PC-3 (cell line): ENCODE measurements at regions not wholly inside any gene's neighbourhood (a gene's known extent, or its start where the extent isn't known, plus 50 kb on each side); places are given as distances from the start of the nearest gene placed in this dataset.
A peak's percentile ranks its signal among the peaks of the same experiment; 100 is the strongest.

Experiments
- ATAC-seq: fragments of 200-7000 bp; cut with Tn5 transposase; 2 replicates; pipeline ENCODE4 v1.9.1; 2020; ENCODE audit warnings: mild to moderate bottlenecking, moderate library complexity
- BruUV-seq: library from RNA; stranded (reverse); fragments of 400-500 nt; replicated peaks from 2 replicates; lab custom pipeline; 2021; lab: Mats Ljungman, UMichigan
- CTCF ChIA-PET: fragments of 300-600 bp; sonication (Branson Sonifier 250); formaldehyde crosslinking; loops from one replicate; lab custom pipeline; 2022; ENCODE audit warnings: antibody characterized with exemption; lab: Charles Lee
- POLR2A ChIA-PET: fragments of 300-600 bp; sonication (Branson Sonifier 250); formaldehyde crosslinking; loops from one replicate; lab custom pipeline; 2022; ENCODE audit warnings: antibody characterized with exemption; ENCODE audit not compliant: unreplicated experiment; lab: Charles Lee
- DNase-seq: peaks from one replicate; pipeline ENCODE4 v3.0.0-alpha.2; 2015
- H2AFZ ChIP-seq: fragments of 300-600 bp; sonication (generic); 2 replicates; pipeline ENCODE4 v1.6.0; 2016; ENCODE audit warnings: antibody characterized with exemption, low read length
- H3F3A ChIP-seq: fragments of 300-600 bp; sonication (generic); one replicate; pipeline ENCODE4 v1.6.0; 2017; ENCODE audit warnings: antibody characterized with exemption, low read length, control low read depth, mild to moderate bottlenecking; ENCODE audit not compliant: unreplicated experiment
- H3K27ac ChIP-seq: fragments of 300-600 bp; sonication (generic); 2 replicates; pipeline ENCODE4 v1.5.1; 2016; ENCODE audit warnings: mild to moderate bottlenecking, low read length
- H3K27me3 ChIP-seq: fragments of 300-600 bp; sonication (generic); 2 replicates; pipeline ENCODE4 v1.6.1; 2016; ENCODE audit warnings: low read length, mixed read lengths
- H3K36me3 ChIP-seq: fragments of 300-600 bp; sonication (generic); 2 replicates; pipeline ENCODE4 v1.6.1; 2016; ENCODE audit warnings: low read depth, mixed run types, low read length, mixed read lengths
- H3K4me1 ChIP-seq: fragments of 300-600 bp; sonication (generic); 2 replicates; pipeline ENCODE4 v1.5.1; 2016; ENCODE audit warnings: low read length; ENCODE audit not compliant: insufficient read depth
- H3K4me2 ChIP-seq: fragments of 300-600 bp; sonication (generic); 2 replicates; pipeline ENCODE4 v1.6.0; 2016; ENCODE audit warnings: low read length
- H3K4me3 ChIP-seq: fragments of 300-600 bp; sonication (generic); 2 replicates; pipeline ENCODE4 v1.5.1; 2016; ENCODE audit warnings: mild to moderate bottlenecking, low read length, mixed read lengths
- H3K79me2 ChIP-seq: fragments of 300-600 bp; sonication (generic); 2 replicates; pipeline ENCODE4 v1.6.1; 2017; ENCODE audit warnings: low read length, mixed read lengths
- H3K9ac ChIP-seq: fragments of 300-600 bp; sonication (generic); 2 replicates; pipeline ENCODE4 v1.6.0; 2016; ENCODE audit warnings: mild to moderate bottlenecking, low read length
- H3K9me2 ChIP-seq: fragments of 300-600 bp; sonication (generic); replicated peaks from 2 replicates; pipeline ENCODE4 v1.6.1; 2016; ENCODE audit warnings: mixed run types, low read length, mixed read lengths
- H3K9me3 ChIP-seq: fragments of 300-600 bp; sonication (generic); 2 replicates; pipeline ENCODE4 v1.6.1; 2016; ENCODE audit warnings: low read length, mixed read lengths
- H4K20me1 ChIP-seq: fragments of 300-600 bp; sonication (generic); 2 replicates; pipeline ENCODE4 v1.6.1; 2016; ENCODE audit warnings: low read length, mixed read lengths
- CTCF ChIP-seq: fragments of 300-600 bp; sonication (generic); conservative IDR thresholded peaks from 2 replicates; pipeline ENCODE4 v1.5.1; 2017; ENCODE audit warnings: antibody characterized with exemption, low read depth, mild to moderate bottlenecking, low read length
- EZH2 ChIP-seq: fragments of 300-600 bp; sonication (generic); IDR thresholded peaks from one replicate; pipeline ENCODE4 v1.6.1; 2017; ENCODE audit warnings: antibody characterized with exemption, mild to moderate bottlenecking, low read length; ENCODE audit not compliant: unreplicated experiment
- EZH2phosphoT487 ChIP-seq: fragments of 300-600 bp; sonication (generic); IDR thresholded peaks from 2 replicates; pipeline ENCODE4 v1.6.1; 2018; ENCODE audit warnings: mild to moderate bottlenecking, antibody characterized with exemption, low read length, borderline replicate concordance
- intact Hi-C: fragments of 100-400 bp; cut with micrococcal nuclease; formaldehyde crosslinking; loops from 2 replicates; pipeline ENCODE4 v1.9.0; 2023

- Histone ChIP-seq H2AFZ (no peak overlapping the region), H3K27ac (no peak overlapping the region), H3K4me3 (no peak overlapping the region), H3F3A (no peaks in the 10 kb centered on the region), H3K79me2 (no peaks in the 10 kb centered on the region), H4K20me1 (no peaks in the 10 kb centered on the region), H3K4me1 (no peaks in the 10 kb centered on the region), H3K36me3 (no peaks in the 10 kb centered on the region), H3K27me3 (no peaks in the 10 kb centered on the region), H3K4me2 (no peak overlapping the region), H3K9me3 (no peaks in the 10 kb centered on the region), H3K9ac (no peak overlapping the region), H3K9me2 (no peaks in the 10 kb centered on the region)
- peak; percentile 38; the same call in 1 of the 2 replicates for TF ChIP-seq CTCF
- no peak for TF ChIP-seq EZH2
- POLR2A ChIA-PET: no interaction called here
- DNase-seq (peak; percentile 11), ATAC-seq (peak; percentile 35)
- CTCF ChIA-PET: no interaction called here
- BruUV-seq: no TSS peak
- intact Hi-C loops: loop anchor here (5.0 kb wide), 1 partner anchor 357 kb away; no protein-coding TSS in a partner anchor
Measured at GRCh38 chr5:91864962-91865361, 481.8 kb upstream of the ARRDC3 start.

GRCh38 chr5:91851670-91852069 lies 468.6 kb upstream of the ARRDC3 start:
- intact Hi-C loops: no loop called here
- DNase-seq: no peak
- Histone ChIP-seq H3K4me3 (no peak overlapping the region), H3K9me3 (no peaks in the 10 kb centered on the region), H3K27me3 (no peaks in the 10 kb centered on the region), H3F3A (no peaks in the 10 kb centered on the region), H3K79me2 (no peaks in the 10 kb centered on the region), H2AFZ (no peak overlapping the region), H3K4me1 (peaks cover 26% of the 10 kb centered on the region), H3K36me3 (no peaks in the 10 kb centered on the region), H3K4me2 (no peak overlapping the region), H3K27ac (no peak overlapping the region), H3K9ac (no peak overlapping the region), H4K20me1 (no peaks in the 10 kb centered on the region), H3K9me2 (no peaks in the 10 kb centered on the region)
- TF ChIP-seq CTCF (no peak), EZH2 (no peak), EZH2phosphoT487 (no peak)
- ChIA-PET CTCF (no interaction called here), POLR2A (no interaction called here)
- BruUV-seq: no TSS peak
- no peak for ATAC-seq

- Histone ChIP-seq H3F3A (no peaks in the 10 kb centered on the region), H3K36me3 (no peaks in the 10 kb centered on the region), H4K20me1 (no peaks in the 10 kb centered on the region), H3K27ac (no peak overlapping the region), H3K9me3 (no peaks in the 10 kb centered on the region), H3K9me2 (no peaks in the 10 kb centered on the region), H3K4me1 (peaks cover 26% of the 10 kb centered on the region), H2AFZ (no peak overlapping the region), H3K4me2 (no peak overlapping the region), H3K9ac (no peak overlapping the region), H3K4me3 (no peak overlapping the region), H3K79me2 (no peaks in the 10 kb centered on the region), H3K27me3 (no peaks in the 10 kb centered on the region)
- no peak for TF ChIP-seq EZH2
- TF ChIP-seq CTCF: no peak
- no peak for TF ChIP-seq EZH2phosphoT487
- no TSS peak for BruUV-seq
- no peak; the same call in 1 of the 2 replicates for ATAC-seq
- ChIA-PET POLR2A (no interaction called here), CTCF (no interaction called here)
- DNase-seq: peak; percentile 50
- intact Hi-C loops: no loop called here
Measured at GRCh38 chr5:91850031-91850430, 466.9 kb upstream of the ARRDC3 start.
